Inflammatory macrophage (primary cell): ENCODE measurements at regions not wholly inside any gene's neighbourhood (a gene's known extent, or its start where the extent isn't known, plus 50 kb on each side); places are given as distances from the start of the nearest gene placed in this dataset.
A peak's percentile ranks its signal among the peaks of the same experiment; 100 is the strongest.
"Not testable (repeated sequence)": the region's sequence is repeated elsewhere in the genome, so short reads cannot be mapped to it uniquely, and the experiment has no call there.

ENCODE experiments used
- DNase-seq, 2 donors: peaks; one replicate each; pipeline ENCODE4 v3.0.0-alpha.2; 2020 to 2022

- DNase-seq = peak; percentile 86 to 90
These were observed 113.9 kb upstream of the NAA20 start for GRCh38 chr20:19903168-19903811.

- DNase-seq = no peak
These were observed 109.7 kb upstream of the NAA20 start for GRCh38 chr20:19907326-19908056.

- DNase-seq = no peak
These were observed 108.6 kb upstream of the NAA20 start for GRCh38 chr20:19908576-19908975.

- peak; percentile 40 to 76 for DNase-seq
These were observed 107.4 kb upstream of the NAA20 start for GRCh38 chr20:19909725-19910124.

GRCh38 chr20:19911810-19912382 lies 105.3 kb upstream of the NAA20 start:
- no peak for DNase-seq

- DNase-seq = peak in 1 of 2 donors; percentile 52
These were observed 103.8 kb upstream of the NAA20 start for GRCh38 chr20:19913349-19913748.

GRCh38 chr20:19913927-19914614 lies 103.1 kb upstream of the NAA20 start:
- DNase-seq = peak in 1 of 2 donors; percentile 35

- peak; percentile 95 to 97 for DNase-seq
These were observed 101.9 kb upstream of the NAA20 start for GRCh38 chr20:19915111-19915798.

- DNase-seq = no peak
These were observed 100.4 kb upstream of the NAA20 start for GRCh38 chr20:19916531-19917485.

- DNase-seq = no peak
These were observed 98.2 kb upstream of the NAA20 start for GRCh38 chr20:19918965-19919329.

GRCh38 chr20:19920381-19921138 lies 96.6 kb upstream of the NAA20 start:
- DNase-seq = peak in 1 of 2 donors; percentile 38

- DNase-seq = peak in 1 of 2 donors; percentile 35
These were observed 95.8 kb upstream of the NAA20 start for GRCh38 chr20:19921284-19921793.

GRCh38 chr20:19921829-19922228 lies 95.3 kb upstream of the NAA20 start:
- DNase-seq = not testable (repeated sequence)

- no peak for DNase-seq
These were observed 94.4 kb upstream of the NAA20 start for GRCh38 chr20:19922716-19923115.

GRCh38 chr20:19923762-19924161 lies 93.4 kb upstream of the NAA20 start:
- DNase-seq = no peak

- DNase-seq = no peak
These were observed 92.9 kb upstream of the NAA20 start for GRCh38 chr20:19924255-19924654.

GRCh38 chr20:19926591-19926990 lies 90.6 kb upstream of the NAA20 start:
- no peak for DNase-seq

GRCh38 chr20:19928328-19929011 lies 88.7 kb upstream of the NAA20 start:
- peak; percentile 58 to 77 for DNase-seq

GRCh38 chr20:19929012-19929360 lies 88.2 kb upstream of the NAA20 start:
- no peak for DNase-seq
